Pancreas (tissue), 10 donors: ENCODE measurements at regions not wholly inside any gene's neighbourhood (a gene's known extent, or its start where the extent isn't known, plus 50 kb on each side); places are given as distances from the start of the nearest gene placed in this dataset.

Source experiments
- ATAC-seq, 4 donors: fragments of 200-7000 bp; cut with Tn5 transposase; one replicate each; pipeline versions ENCODE4 v1.8.0 to v1.9.1; 2020; ENCODE audit warnings: mild to moderate bottlenecking in 4 of 4, moderate library complexity in 4 of 4
- DNase-seq, 6 donors: peaks; one replicate each; pipeline ENCODE4 v3.0.0-alpha.2; 2020
- FAIRE-seq: peaks from 2 replicates; lab custom pipeline; 2012; peaks lifted over from hg19 to GRCh38; lab: Jason Lieb, UNC
- H3K27ac ChIP-seq, 4 donors: fragments of 200-600 bp; sonication (generic); 1 replicate in 3 of 4; 2 replicates in 1 of 4; pipeline versions ENCODE4 v1.5.0 to v1.8.0; 2020
- H3K27me3 ChIP-seq, 4 donors: fragments of 200-600 bp; one replicate each; pipeline ENCODE4 v1.8.0; 2021
- H3K36me3 ChIP-seq, 3 donors: fragments of 200-600 bp; sonication (generic) in 1 of 3; one replicate each; pipeline versions ENCODE4 v1.5.0 to v1.8.0; 2020 to 2021
- H3K4me1 ChIP-seq, 3 donors: fragments of 200-600 bp; one replicate each; pipeline ENCODE4 v1.8.0; 2021
- H3K4me3 ChIP-seq, 4 donors: fragments of 200-600 bp; sonication (generic) in 2 of 4; one replicate each; pipeline versions ENCODE4 v1.5.0 to v1.8.0; 2020 to 2021
- H3K9me3 ChIP-seq, 4 donors: fragments of 200-600 bp; one replicate each; pipeline ENCODE4 v1.8.0; 2021
- WGBS, 2 donors: extraction: QIAGEN DNeasy Blood & Tissue Kit; methylation state at CpG; one replicate each; pipeline ENCODE4 v1.1.7; 2013; 5-methylcytosine and 5-hydroxymethylcytosine counted together
- intact Hi-C, 3 donors: fragments of 100-400 bp; cut with DNase I; formaldehyde crosslinking; loops; one replicate each; pipeline versions ENCODE4 v1.11.1 to v1.14.2; 2022
- TF ChIP-seq, protein P1 (sequence below), 4 donors: fragments of 200-600 bp; sonication (generic) in 3 of 4; IDR thresholded peaks; one replicate each; pipeline versions ENCODE4 v1.5.0 to v1.8.0; 2021; ENCODE audit warnings: antibody characterized with exemption in 4 of 4
- donor health status: healthy with polysubstance abuse.
- donor health status: DM: no; HTN: no; CAD: no; lungs with moderate emphysema.
- donor health status: DM: no; HTN: no; CAD: no.
- donor health status: control.
- donor health status: control.
- donor health status: Bipolar disorder and iron deficiency.
- donor health status: DM: yes; HTN: yes; CAD: no.
- donor health status: DM: no; HTN: no; CAD: no.
- donor health status: DM: no; HTN: no; CAD: no.
- donor health status: DM: yes; HTN: yes; CAD: no.

DNA sequence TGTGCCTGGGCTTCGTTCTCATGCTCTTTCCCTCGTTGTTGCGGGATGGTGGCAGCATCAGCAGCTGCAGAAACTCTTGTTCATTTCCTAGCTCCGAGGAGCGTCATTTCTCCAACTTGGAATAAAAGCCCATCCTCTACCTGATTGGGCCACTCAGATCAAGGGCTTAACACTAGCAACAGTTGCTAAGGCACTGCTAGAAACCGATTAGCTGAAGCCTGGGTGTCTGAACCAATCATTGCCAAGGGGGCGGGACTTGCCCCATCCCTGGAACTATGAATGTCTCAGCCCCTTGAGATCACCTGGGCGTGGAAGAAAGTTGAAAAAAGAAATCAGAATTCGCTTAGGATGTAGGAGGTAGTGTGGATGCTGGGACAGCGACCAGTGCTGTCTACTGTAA lies 145.3 kb downstream of the FOXL1 start:
- FAIRE-seq, result no peak
- WGBS, 2 donors, result 60 to 73% methylated on average over 10 of the region's 10 CpGs
- no peaks in the 10 kb centered on the region for H3K4me1 ChIP-seq
- H3K9me3 ChIP-seq, result no peaks in the 10 kb centered on the region
- H3K27ac ChIP-seq, result no peak overlapping the region
- H3K36me3 ChIP-seq, result no peaks in the 10 kb centered on the region
- TF ChIP-seq, protein P1, sequence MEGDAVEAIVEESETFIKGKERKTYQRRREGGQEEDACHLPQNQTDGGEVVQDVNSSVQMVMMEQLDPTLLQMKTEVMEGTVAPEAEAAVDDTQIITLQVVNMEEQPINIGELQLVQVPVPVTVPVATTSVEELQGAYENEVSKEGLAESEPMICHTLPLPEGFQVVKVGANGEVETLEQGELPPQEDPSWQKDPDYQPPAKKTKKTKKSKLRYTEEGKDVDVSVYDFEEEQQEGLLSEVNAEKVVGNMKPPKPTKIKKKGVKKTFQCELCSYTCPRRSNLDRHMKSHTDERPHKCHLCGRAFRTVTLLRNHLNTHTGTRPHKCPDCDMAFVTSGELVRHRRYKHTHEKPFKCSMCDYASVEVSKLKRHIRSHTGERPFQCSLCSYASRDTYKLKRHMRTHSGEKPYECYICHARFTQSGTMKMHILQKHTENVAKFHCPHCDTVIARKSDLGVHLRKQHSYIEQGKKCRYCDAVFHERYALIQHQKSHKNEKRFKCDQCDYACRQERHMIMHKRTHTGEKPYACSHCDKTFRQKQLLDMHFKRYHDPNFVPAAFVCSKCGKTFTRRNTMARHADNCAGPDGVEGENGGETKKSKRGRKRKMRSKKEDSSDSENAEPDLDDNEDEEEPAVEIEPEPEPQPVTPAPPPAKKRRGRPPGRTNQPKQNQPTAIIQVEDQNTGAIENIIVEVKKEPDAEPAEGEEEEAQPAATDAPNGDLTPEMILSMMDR (IDR thresholded peaks at IDR 0.05), result no peak
- no peak overlapping the region for H3K4me3 ChIP-seq
- intact Hi-C loops, result no loop called here
- no peak for DNase-seq
- ATAC-seq, result no peak
- no peaks in the 10 kb centered on the region for H3K27me3 ChIP-seq

DNA sequence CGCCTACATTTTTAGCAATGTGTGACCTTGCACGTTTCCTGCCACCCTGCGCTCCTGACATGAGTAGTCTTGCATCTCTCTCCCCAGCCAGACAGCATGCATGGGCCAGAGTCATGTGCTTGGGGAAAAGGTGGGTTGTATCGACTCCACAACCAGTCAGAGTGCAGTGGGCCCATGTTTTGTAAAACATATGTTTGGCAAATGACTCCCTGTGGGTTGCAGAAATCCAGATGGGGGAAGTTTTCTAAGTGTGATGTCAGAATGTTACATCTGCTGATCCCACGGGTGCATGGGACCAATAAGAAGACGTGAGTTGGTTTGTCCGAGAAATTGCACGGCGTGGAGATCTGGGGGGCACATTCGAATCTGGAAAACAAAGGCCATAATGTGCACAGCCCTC lies 147.1 kb downstream of the FOXL1 start:
- Histone ChIP-seq H3K4me3 (no peak overlapping the region), H3K9me3 (no peaks in the 10 kb centered on the region), H3K36me3 (no peaks in the 10 kb centered on the region), H3K4me1 (no peaks in the 10 kb centered on the region), H3K27me3 (no peaks in the 10 kb centered on the region), H3K27ac (no peak overlapping the region)
- no peak for ATAC-seq
- DNase-seq, result no peak
- intact Hi-C loops, result no loop called here
- 63 to 71% methylated on average over 10 of the region's 10 CpGs for WGBS, 2 donors
- TF ChIP-seq, protein P1 (IDR thresholded peaks at IDR 0.05), result no peak
- FAIRE-seq, result no peak

DNA sequence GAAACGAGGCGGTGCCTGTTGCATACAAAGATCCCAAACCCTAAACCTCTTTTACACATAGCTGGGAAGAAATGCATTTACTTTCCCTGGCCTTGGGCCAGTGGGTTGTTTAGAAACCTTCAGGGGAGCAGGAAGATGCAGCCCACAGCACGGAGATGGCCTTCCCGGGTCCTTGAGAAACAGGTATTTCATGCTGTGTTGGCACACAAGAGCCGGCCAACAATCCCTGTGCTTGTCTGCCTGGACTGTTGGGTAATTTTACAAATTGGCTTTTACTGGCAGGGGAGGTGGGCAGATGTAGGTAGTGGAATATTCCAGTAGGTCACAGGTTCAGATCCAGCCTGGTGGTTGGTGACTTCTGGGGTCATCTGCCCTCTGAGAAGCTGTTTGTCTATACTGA lies 148.0 kb downstream of the FOXL1 start:
- H3K4me1 ChIP-seq, result no peaks in the 10 kb centered on the region
- DNase-seq, result no peak
- no peaks in the 10 kb centered on the region for H3K9me3 ChIP-seq

DNA sequence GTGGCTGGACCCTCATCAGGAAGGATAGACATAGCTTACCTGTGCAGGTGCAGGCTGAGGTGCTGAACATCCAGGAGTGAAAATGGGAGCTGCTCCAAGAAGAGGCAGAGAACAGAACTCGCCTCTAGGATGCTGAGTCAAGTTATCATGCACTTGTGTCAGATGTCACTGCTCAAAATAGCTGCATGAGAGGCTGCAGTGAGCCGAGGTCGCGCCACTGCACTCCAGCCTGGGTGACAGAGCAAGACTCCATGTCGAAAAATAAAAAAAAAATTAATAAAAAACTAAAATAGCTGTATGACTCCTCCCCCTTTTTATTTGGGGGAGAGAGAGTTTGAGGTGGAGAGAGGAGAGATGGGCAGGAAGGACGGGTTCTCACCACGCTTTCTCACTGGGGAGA lies 148.8 kb downstream of the FOXL1 start:
- H3K27ac ChIP-seq, result no peak overlapping the region
- DNase-seq (no peak), FAIRE-seq (no peak), ATAC-seq (no peak)
- intact Hi-C loops, result no loop called here
- no peaks in the 10 kb centered on the region for H3K36me3 ChIP-seq
- no peaks in the 10 kb centered on the region for H3K9me3 ChIP-seq
- 56 to 66% methylated on average over 7 of the region's 7 CpGs for whole genome bisulfite sequencing, 2 donors
- H3K4me3 ChIP-seq, result no peak overlapping the region
- H3K27me3 ChIP-seq, result no peaks in the 10 kb centered on the region
- TF ChIP-seq, protein P1 (IDR thresholded peaks at IDR 0.05), result no peak
- H3K4me1 ChIP-seq, result no peaks in the 10 kb centered on the region

More for the DNA sequence above, 148.0 kb downstream of the FOXL1 start:
- H3K27ac ChIP-seq, result no peak overlapping the region
- TF ChIP-seq, protein P1 (IDR thresholded peaks at IDR 0.05), result no peak
- no peak overlapping the region for H3K4me3 ChIP-seq
- no peaks in the 10 kb centered on the region for H3K36me3 ChIP-seq
- WGBS, 2 donors, result 31% methylated on average over 5 of the region's 5 CpGs
- FAIRE-seq (no peak), ATAC-seq (no peak)
- no peaks in the 10 kb centered on the region for H3K27me3 ChIP-seq
- intact Hi-C loops, result no loop called here

DNA sequence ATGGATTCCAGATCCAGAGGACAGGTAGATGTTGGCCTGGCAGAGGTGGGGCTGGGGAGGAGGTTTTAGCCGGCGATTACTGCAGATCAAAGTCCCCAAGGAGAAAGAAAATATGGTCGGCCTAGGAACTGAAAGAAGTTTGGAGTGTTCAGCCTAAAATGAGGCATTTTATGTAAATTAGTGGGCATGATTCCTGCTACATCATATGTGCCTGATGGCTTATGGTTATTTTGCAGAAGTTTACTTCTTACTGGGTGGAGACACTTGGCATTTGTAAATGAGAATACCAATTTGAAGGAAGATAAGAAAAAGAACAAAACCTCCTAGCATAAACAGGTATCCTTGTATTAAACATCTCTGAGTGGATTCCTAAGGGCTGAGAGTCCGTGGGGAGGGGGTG lies 149.3 kb downstream of the FOXL1 start:
- 53 to 61% methylated on average over 4 of the region's 4 CpGs for WGBS, 2 donors
- TF ChIP-seq, protein P1 (IDR thresholded peaks at IDR 0.05), result no peak
- H3K4me3 ChIP-seq, result no peak overlapping the region
- intact Hi-C loops, result no loop called here
- ATAC-seq, result no peak
- no peaks in the 10 kb centered on the region for H3K4me1 ChIP-seq
- no peak overlapping the region for H3K27ac ChIP-seq
- H3K27me3 ChIP-seq, result peaks cover 0 to under 1% (median 0%) of the 10 kb centered on the region in 4 donors
- H3K9me3 ChIP-seq, result no peaks in the 10 kb centered on the region
- no peak for DNase-seq
- H3K36me3 ChIP-seq, result no peaks in the 10 kb centered on the region
- FAIRE-seq, result no peak
